HCT116 (cell line): ENCODE measurements at regions not wholly inside any gene's neighbourhood (a gene's known extent, or its start where the extent isn't known, plus 50 kb on each side); places are given as distances from the start of the nearest gene placed in this dataset.

ENCODE experiments used
- ATF3 ChIP-seq: IDR thresholded peaks from 2 replicates; pipeline ENCODE4 v1.6.1; 2012
- CBX3 ChIP-seq: IDR thresholded peaks from 2 replicates; pipeline ENCODE4 v1.6.1; 2012; ENCODE audit warnings: low read depth
- CEBPB ChIP-seq: IDR thresholded peaks from 2 replicates; pipeline ENCODE4 v1.6.1; 2012; ENCODE audit warnings: low read depth
- CTCF ChIP-seq, 3 experiments: fragments of 200-600 bp in 1 of 3; sonication (generic) in 1 of 3; IDR thresholded peaks in 2 of 3; conservative IDR thresholded peaks in 1 of 3; 2 replicates each; pipeline ENCODE4 v1.5.1; 2012 to 2017; ENCODE audit warnings: low read depth in 2 of 3, low read length in 2 of 3, antibody characterized with exemption in 1 of 3, borderline replicate concordance in 1 of 3, control low read depth in 1 of 3, mild to moderate bottlenecking in 1 of 3, mixed read lengths in 1 of 3, mixed run types in 1 of 3, moderate library complexity in 1 of 3; ENCODE audit not compliant: insufficient read depth in 1 of 3
- EZH2 ChIP-seq: fragments of 200-600 bp; sonication (generic); IDR thresholded peaks from 2 replicates; pipeline ENCODE4 v1.6.1; 2017; ENCODE audit warnings: antibody characterized with exemption, mixed run types
- JUND ChIP-seq: IDR thresholded peaks from 2 replicates; pipeline ENCODE4 v1.6.1; 2012
- POLR2AphosphoS5 ChIP-seq: IDR thresholded peaks from 2 replicates; pipeline ENCODE4 v1.6.1; 2011; ENCODE audit warnings: mild to moderate bottlenecking, low read depth, low read length, moderate library complexity
- REST ChIP-seq: IDR thresholded peaks from 2 replicates; pipeline ENCODE4 v1.6.1; 2012; ENCODE audit warnings: low read depth
- SIN3A ChIP-seq: IDR thresholded peaks from 2 replicates; pipeline ENCODE4 v1.6.1; 2012; ENCODE audit warnings: low read depth

GRCh38 chr5:167665841-167666375 lies 625.5 kb upstream of the WWC1 start:
- TF ChIP-seq EZH2 (no peak), CTCF (IDR thresholded peaks at IDR 0.05 in 2 of 3, conservative IDR thresholded peaks at IDR 0.05 in 1 of 3; ENCODE audit: borderline replicate concordance in 1 of 3, insufficient read depth in 1 of 3, low read depth in 2 of 3, low read length in 2 of 3) (no peak), ATF3 (no peak), CBX3 (no peak), CEBPB (no peak), JUND (no peak), SIN3A (no peak), REST (no peak), POLR2AphosphoS5 (no peak)
